Hematopoietic multipotent progenitor cell treated with erythropoietin and hydrocortisone succinate and interleukin-3 and kit ligand, for 15 days (in vitro differentiated cells): ENCODE measurements at regions not wholly inside any gene's neighbourhood (a gene's known extent, or its start where the extent isn't known, plus 50 kb on each side); places are given as distances from the start of the nearest gene placed in this dataset.
"Not testable (repeated sequence)": the region's sequence is repeated elsewhere in the genome, so short reads cannot be mapped to it uniquely, and the experiment has no call there.

Experiments
- DNase-seq: peaks from one replicate; pipeline ENCODE4 v3.0.0-alpha.2; 2015; ENCODE audit warnings: low spot score

- DNase-seq, result not testable (repeated sequence)
Measured at GRCh38 chr6:144923491-144923787, 638.3 kb downstream of the UTRN start.

- DNase-seq, result no peak
Measured at GRCh38 chr6:144928847-144929246, 643.7 kb downstream of the UTRN start.

GRCh38 chr6:144929262-144929661, 644.1 kb downstream of the UTRN start:
- no peak for DNase-seq

- DNase-seq, result no peak
Measured at GRCh38 chr6:144931172-144932035, 646.3 kb downstream of the UTRN start.

- no peak for DNase-seq
Measured at GRCh38 chr6:144932621-144933020, 647.5 kb downstream of the UTRN start.

GRCh38 chr6:144935181-144935580, 650.0 kb downstream of the UTRN start:
- no peak for DNase-seq

- DNase-seq, result no peak
Measured at GRCh38 chr6:144935661-144936060, 650.5 kb downstream of the UTRN start.

- no peak for DNase-seq
Measured at GRCh38 chr6:144936764-144937163, 651.6 kb downstream of the UTRN start.

- DNase-seq, result no peak
Measured at GRCh38 chr6:144939921-144940320, 654.8 kb downstream of the UTRN start.

GRCh38 chr6:144944106-144944505, 659.0 kb downstream of the UTRN start:
- DNase-seq, result no peak

- DNase-seq, result no peak
Measured at GRCh38 chr6:144947398-144947976, 662.4 kb downstream of the UTRN start.

GRCh38 chr6:144951730-144952437, 666.7 kb downstream of the UTRN start:
- no peak for DNase-seq

- no peak for DNase-seq
Measured at GRCh38 chr6:144952456-144953240, 667.5 kb downstream of the UTRN start.

GRCh38 chr6:144953552-144954240, 668.6 kb downstream of the UTRN start:
- no peak for DNase-seq

GRCh38 chr6:144954241-144954556, 669.1 kb downstream of the UTRN start:
- DNase-seq, result no peak

- no peak for DNase-seq
Measured at GRCh38 chr6:144955392-144955791, 670.3 kb downstream of the UTRN start.

GRCh38 chr6:144955859-144956258, 670.7 kb downstream of the UTRN start:
- DNase-seq, result no peak

GRCh38 chr6:144956697-144957096, 671.6 kb downstream of the UTRN start:
- not testable (repeated sequence) for DNase-seq

GRCh38 chr6:144957236-144957937, 672.3 kb downstream of the UTRN start:
- DNase-seq, result no peak

- DNase-seq, result no peak
Measured at GRCh38 chr6:144969154-144969553, 684.0 kb downstream of the UTRN start.

GRCh38 chr6:144969602-144970272, 684.6 kb downstream of the UTRN start:
- DNase-seq, result no peak
